GM12892 (cell line): ENCODE measurements at regions not wholly inside any gene's neighbourhood (a gene's known extent, or its start where the extent isn't known, plus 50 kb on each side); places are given as distances from the start of the nearest gene placed in this dataset.

Source experiments
- POLR2A ChIP-seq: IDR thresholded peaks from 2 replicates; pipeline ENCODE4 v1.6.1; 2011; ENCODE audit warnings: low read depth, low read length, control low read depth
- POLR2AphosphoS5 ChIP-seq: IDR thresholded peaks from 2 replicates; pipeline ENCODE4 v1.6.1; 2011; ENCODE audit warnings: low read depth, low read length, control low read depth
- TAF1 ChIP-seq: IDR thresholded peaks from 2 replicates; pipeline ENCODE4 v1.6.1; 2011; ENCODE audit warnings: low read depth, mild to moderate bottlenecking, control low read depth, low read length, borderline replicate concordance

GRCh38 chr7:33666531-33666930 is 238.8 kb upstream of the BMPER start:
- TF ChIP-seq POLR2AphosphoS5, result no peak
- no peak for TF ChIP-seq TAF1
- no peak for TF ChIP-seq POLR2A
